ENCODE measurements at regions not wholly inside any gene's neighbourhood (a gene's known extent, or its start where the extent isn't known, plus 50 kb on each side); places are given as distances from the start of the nearest gene placed in this dataset.
"Not testable (repeated sequence)": the region's sequence is repeated elsewhere in the genome, so short reads cannot be mapped to it uniquely, and the experiment has no call there.

- no peak for DNase-seq (ENCODE audit: low read depth)
Measured at GRCh38 chr4:91997045-91997444, 306.7 kb upstream of the GRID2 start.

- no peak for DNase-seq (ENCODE audit: low read depth)
Measured at GRCh38 chr4:92012899-92013867, 290.6 kb upstream of the GRID2 start.

- no peak for DNase-seq (ENCODE audit: low read depth)
Measured at GRCh38 chr4:92014067-92014466, 289.7 kb upstream of the GRID2 start.

GRCh38 chr4:92021203-92021602 is 282.6 kb upstream of the GRID2 start:
- DNase-seq (ENCODE audit: low read depth) = no peak

- no peak for DNase-seq (ENCODE audit: low read depth)
Measured at GRCh38 chr4:92021788-92022187, 282.0 kb upstream of the GRID2 start.

GRCh38 chr4:92028830-92029229 is 274.9 kb upstream of the GRID2 start:
- DNase-seq (ENCODE audit: low read depth) = not testable (repeated sequence)

- DNase-seq (ENCODE audit: low read depth) = no peak
Measured at GRCh38 chr4:92031825-92032224, 271.9 kb upstream of the GRID2 start.

GRCh38 chr4:92035666-92036065 is 268.1 kb upstream of the GRID2 start:
- no peak for DNase-seq (ENCODE audit: low read depth)

- no peak for DNase-seq (ENCODE audit: low read depth)
Measured at GRCh38 chr4:92045718-92046117, 258.0 kb upstream of the GRID2 start.

GRCh38 chr4:92047209-92047875 is 256.4 kb upstream of the GRID2 start:
- DNase-seq (ENCODE audit: low read depth) = peak; percentile 0

- no peak for DNase-seq (ENCODE audit: low read depth)
Measured at GRCh38 chr4:92050875-92051274, 252.9 kb upstream of the GRID2 start.

- no peak for DNase-seq (ENCODE audit: low read depth)
Measured at GRCh38 chr4:92059615-92060014, 244.2 kb upstream of the GRID2 start.

- DNase-seq (ENCODE audit: low read depth) = no peak
Measured at GRCh38 chr4:92060333-92060732, 243.4 kb upstream of the GRID2 start.

GRCh38 chr4:92064574-92064973 is 239.2 kb upstream of the GRID2 start:
- no peak for DNase-seq (ENCODE audit: low read depth)

- DNase-seq (ENCODE audit: low read depth) = no peak
Measured at GRCh38 chr4:92066485-92066884, 237.3 kb upstream of the GRID2 start.

GRCh38 chr4:92071587-92071986 is 232.2 kb upstream of the GRID2 start:
- no peak for DNase-seq (ENCODE audit: low read depth)

- no peak for DNase-seq (ENCODE audit: low read depth)
Measured at GRCh38 chr4:92074839-92075238, 228.9 kb upstream of the GRID2 start.

- no peak for DNase-seq (ENCODE audit: low read depth)
Measured at GRCh38 chr4:92090887-92091286, 212.9 kb upstream of the GRID2 start.

GRCh38 chr4:92091335-92091734 is 212.4 kb upstream of the GRID2 start:
- DNase-seq (ENCODE audit: low read depth) = peak; percentile 7

- DNase-seq (ENCODE audit: low read depth) = no peak
Measured at GRCh38 chr4:92099861-92100260, 203.9 kb upstream of the GRID2 start.

- DNase-seq (ENCODE audit: low read depth) = no peak
Measured at GRCh38 chr4:92100975-92101374, 202.8 kb upstream of the GRID2 start.

GRCh38 chr4:92101737-92102172 is 202.0 kb upstream of the GRID2 start:
- no peak for DNase-seq (ENCODE audit: low read depth)

GRCh38 chr4:92104506-92104905 is 199.3 kb upstream of the GRID2 start:
- no peak for DNase-seq (ENCODE audit: low read depth)

All from LHCN-M2 (cell line).